HG03469 (cell line): ENCODE measurements at regions not wholly inside any gene's neighbourhood (a gene's known extent, or its start where the extent isn't known, plus 50 kb on each side); places are given as distances from the start of the nearest gene placed in this dataset.

ENCODE experiments used
- ATAC-seq: cut with Tn5 transposase; IDR thresholded peaks from one replicate; pipeline ENCODE4 v1.9.1; 2021; ENCODE audit warnings: mild to moderate bottlenecking, moderate library complexity, moderate number of reproducible peaks; ENCODE audit not compliant: unreplicated experiment

DNA sequence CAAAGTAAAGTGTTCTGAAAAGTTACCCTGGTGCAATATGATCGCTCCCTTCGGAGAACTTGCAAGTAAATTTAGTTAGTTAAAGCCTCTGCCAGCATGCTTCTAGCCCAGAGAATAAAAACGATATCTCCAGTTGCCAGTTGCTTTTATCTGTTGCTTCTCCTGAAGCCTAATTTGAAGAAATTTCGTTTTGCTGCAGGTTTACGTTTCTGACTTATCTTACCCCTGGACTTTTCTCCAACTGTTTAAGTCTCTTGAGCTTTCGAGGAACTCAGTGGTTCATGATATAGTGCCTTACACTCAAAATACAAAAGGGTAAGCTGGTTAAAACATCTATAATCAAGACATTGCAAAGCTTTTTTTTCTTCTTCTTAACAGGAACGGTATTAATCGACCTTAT lies 131.1 kb downstream of the FAM161A start:
- no peak for ATAC-seq

DNA sequence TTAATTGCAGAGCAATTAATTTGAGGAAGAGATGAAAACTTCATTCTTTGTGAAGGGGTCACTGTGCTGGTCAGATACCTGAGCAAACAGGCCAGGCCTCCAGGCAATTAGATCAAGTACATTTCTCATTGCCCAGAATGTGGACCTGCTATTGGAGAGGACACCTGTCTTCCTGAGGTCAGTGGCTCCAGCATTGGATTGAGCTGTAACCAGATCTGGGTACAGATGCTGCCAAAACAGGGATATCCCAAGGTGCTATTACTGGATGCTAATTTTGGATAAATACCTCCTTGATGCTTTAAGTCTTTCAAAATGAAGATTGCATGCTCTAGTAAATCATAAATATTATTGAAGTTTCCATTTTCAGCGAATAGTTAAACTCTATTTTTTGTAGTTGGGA lies 131.5 kb downstream of the FAM161A start:
- no peak for ATAC-seq

DNA sequence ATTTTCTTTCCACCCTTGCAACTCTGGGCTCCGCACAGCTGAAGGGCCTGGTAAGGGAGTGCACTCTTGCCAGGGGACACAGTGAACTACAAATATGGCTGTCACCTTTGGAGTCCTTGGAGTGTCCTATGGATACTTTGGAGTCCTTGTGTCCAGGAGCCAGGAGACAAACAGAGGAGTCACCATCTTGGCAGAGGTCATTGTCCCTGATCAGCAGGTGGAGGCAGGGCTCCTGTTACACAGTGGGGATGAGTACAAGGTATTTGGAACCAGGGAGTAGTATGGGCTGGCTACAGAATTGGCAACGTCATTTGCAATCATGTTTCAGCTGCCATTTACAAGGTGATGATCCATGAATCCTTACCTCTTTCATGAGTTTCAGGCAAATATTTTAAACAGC lies 132.5 kb downstream of the FAM161A start:
- no peak for ATAC-seq

DNA sequence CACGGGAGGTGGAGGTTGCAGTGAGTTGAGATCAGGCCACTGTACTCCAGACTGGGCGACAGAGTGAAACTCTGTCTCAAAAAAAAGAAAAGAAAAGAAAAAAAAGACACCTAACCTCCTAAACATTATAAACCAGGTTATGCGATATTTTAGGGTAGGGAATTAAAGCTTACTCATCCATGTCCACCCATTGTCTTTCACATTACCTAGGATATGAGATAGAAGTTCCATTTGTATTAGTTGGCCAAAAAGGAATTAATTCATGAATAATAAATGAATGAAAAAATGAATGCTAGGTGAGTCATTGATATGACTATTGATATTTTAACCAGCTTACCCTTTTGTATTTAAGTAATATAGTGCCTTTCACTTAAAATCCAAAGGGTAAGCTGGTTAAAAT lies 132.9 kb downstream of the FAM161A start:
- ATAC-seq, result no peak

DNA sequence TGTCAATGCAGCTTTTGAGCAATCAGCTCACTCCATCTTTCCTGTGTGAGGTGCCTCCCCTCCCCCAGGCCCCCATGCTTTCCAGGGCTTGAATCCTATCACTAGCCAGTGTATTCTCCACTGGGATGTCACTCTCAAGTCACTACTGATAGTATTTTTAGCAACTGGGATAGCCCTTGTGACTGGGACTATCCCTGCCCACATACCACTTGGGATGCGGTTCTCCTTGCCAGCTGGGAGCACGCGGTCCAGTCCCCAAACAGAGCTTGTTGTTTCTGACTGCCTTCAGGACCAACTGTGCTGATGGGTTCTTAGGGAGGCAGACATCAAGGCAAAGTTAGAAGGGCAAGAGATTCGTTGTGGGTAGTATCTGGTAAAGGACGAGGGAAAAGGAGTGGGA lies 134.9 kb downstream of the FAM161A start:
- ATAC-seq, result no peak

DNA sequence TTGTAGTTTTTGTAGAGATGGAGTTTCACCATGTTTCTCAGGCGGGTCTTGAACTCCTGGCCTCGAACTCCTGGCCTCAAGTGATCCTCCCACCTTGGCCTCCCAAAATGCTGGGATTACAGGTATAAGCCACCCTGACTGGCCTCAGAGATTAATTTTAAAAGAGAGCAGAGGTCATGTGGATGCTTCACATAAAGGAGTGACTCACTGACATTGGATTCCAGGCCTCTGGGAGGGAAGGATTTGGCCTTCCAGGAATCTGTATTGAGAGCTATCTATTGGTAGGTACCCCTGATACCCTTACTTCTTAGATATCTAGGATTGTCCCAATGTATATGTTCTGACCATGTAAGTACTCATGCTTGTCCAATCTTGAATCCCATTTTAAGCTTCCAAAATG lies 138.4 kb downstream of the FAM161A start:
- no peak for ATAC-seq

DNA sequence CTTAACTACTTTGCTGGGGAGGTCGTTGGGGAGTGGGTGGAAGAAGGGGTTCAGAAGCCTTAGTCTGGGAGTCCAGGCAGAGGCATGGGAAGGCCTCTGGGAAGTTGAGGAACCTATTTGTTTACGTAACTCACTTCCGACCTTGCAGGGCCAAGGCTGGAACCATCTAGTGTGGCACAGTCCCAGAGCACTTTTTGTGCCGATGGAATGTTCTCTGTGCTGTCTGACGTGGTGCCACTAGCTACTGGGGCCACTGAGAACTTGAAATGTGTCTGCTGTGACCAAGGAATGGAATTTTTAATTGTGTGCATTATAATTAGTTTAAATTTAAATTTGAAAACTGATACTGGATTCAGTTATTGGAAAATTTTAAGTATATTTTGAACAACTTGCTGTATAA lies 139.7 kb downstream of the FAM161A start:
- no peak for ATAC-seq

DNA sequence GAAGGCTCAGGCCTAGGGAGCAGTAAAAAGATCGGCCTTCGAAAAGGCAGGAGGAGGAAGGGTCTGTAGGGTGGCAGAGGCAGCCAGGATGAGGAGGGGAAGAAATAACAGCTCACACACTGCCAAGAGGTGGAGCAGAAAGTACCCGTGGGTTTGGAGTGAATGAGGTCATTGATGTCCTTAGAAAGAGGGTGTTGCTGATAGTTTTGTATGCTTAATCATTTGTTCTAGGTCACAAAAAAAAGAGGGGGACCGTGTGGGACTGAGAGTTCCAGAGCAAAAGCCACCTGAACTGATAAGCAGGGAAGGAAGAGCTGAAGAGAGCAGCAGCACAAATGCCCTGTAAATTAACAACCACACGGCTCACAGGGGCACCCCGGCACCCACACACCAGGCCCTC lies 140.4 kb downstream of the FAM161A start:
- ATAC-seq, result no peak

DNA sequence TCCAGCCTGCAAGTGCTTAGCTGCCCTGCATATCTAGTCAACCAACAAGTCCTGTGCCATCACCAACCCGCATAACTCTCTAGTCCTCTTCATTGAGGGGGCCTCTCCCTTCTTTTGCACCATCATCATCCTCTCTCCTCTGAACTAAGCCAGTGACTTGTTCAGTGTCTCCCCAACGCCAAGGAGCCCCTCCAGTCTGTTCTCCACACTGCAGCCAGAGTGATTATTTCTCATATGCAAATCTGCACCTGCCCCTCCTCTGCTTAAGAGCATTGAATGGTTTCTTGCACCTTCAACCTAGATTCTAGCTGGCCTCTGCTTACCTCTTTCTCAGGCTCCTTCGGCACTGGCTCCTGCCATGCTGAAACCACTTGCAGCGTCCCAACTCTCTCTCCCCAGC lies 141.8 kb downstream of the FAM161A start:
- no peak for ATAC-seq

DNA sequence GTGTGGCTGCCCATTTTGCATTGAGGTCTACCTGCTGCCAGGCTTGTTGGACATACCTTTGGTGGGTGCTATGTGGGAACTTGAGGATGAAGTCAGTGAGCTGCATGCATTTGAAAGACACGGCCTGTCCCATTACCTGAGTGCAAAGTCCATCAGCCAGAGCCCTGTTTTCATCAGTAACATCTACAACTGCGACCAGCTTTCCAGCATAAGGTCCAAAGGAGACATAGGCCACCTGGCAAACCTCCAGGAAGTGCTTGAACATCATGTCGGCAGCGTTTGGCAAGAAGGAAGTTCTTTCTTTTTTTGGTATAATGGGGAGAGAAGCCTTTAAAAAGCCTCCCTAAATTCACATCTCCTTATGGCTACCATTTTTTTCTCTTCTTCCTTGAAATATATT lies 143.1 kb downstream of the FAM161A start:
- ATAC-seq, result no peak

DNA sequence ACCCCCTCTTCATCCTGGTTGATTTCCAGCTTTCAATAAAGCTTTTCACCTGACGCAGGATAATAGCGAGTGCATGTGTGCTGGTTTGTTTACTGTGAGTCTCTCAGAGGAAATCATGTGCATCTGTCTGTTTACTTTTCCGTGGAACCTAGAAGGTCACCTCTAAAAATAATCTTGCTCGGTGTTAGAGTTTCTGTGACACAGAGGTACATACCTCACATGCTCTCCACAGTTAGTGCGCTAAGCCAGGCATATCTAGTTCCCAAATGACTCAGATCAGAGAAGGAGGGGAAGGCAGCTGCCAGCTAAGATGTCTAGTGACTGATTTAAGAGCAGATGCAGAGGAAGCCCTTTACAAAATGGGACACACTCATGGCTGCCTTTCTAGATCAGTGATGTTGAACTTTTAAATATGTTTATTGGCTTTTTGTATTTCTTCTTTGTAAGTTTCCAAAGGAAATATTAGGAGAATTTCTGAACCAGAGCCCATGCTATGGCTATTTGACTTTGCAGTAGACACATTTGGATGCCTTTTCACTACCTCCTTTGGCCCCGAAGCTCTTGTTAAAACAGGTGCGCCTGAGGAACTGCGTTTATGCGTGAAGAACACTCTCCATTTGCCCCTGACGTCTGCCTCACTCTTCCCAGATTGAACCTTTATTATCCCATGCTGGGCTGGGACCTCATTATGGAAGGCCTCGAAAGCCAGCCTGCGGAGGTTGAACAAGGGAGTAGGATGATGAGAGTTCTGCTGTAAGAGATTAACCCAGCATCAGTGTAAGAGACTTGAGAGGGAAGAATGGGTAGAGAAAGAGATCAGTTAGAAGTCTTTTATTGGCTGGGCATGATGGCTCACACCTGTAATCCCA lies 145.6 kb downstream of the FAM161A start:
- ATAC-seq, result peak; percentile 99

DNA sequence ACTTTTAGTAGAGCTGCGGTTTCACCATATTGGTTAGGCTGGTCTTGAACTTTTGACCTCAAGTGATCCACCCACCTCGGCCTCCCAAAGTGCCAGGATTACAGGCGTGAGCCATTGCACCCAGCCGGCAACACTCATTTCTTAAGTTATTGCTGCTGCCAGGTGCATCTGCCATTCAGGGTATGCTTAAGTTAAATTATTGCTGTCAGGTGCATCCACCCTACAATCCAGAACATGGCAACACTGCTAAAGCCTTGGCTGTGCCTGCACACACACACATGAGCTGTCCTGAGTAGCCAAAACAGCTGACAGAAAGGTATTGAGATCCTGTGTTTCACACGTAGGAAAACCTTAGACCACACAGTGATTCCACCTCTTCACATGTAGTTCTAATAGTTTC lies 148.2 kb downstream of the FAM161A start:
- ATAC-seq, result no peak

DNA sequence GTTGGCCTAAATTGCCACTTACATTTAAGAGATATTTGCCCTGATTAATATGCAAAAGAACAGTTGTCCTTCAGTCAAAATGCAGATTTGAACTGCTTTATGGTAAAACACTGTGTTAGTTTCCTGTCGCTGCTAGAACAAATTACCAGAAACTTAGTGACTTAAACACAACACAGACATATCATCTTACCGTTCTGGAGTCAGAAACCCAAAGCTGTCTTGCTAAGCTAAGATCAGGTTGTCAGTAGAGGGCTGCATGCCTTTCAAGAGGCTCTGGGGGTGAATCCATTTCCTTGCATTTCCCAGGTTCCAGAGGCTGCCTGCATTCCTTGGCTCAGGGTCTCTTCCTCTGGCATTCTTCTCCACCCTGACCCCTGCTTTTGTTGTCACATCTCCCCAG lies 149.5 kb downstream of the FAM161A start:
- ATAC-seq, result no peak

DNA sequence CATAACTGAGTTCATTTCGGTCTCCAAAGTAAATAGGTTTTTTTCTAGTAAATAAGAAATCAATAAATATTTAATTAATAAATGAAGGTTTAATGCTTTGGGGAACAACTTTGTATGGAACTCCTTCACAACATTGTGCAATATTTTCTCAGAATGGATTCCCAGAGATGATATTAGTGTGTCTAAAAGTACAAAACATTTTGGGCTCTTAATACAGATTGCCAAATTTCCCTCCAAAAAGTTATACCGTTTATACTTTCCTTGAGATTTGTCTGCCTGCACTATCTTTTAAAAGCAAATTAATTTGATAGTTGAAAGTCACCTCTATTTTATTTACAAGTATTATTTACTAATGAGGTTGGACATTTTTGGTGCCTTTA lies 151.8 kb downstream of the FAM161A start:
- no peak for ATAC-seq

DNA sequence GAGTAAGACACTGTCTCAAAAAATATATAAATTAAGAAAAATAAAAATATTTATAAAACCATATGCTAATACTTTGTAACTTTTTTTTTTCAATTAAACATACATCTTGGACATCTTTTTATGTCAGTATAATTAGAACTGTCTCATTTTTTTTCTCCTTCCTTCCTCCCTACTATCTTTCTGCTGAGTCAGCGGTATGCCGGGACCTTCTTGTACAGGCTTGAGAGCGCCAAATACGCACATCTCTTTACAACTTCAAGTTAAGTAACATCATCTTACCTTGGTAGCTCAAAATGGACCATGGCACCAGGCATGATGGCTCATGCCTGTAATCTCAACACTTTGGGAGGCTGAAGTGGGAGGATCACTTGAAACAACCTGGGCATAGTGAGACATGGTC lies 153.4 kb downstream of the FAM161A start:
- no peak for ATAC-seq

DNA sequence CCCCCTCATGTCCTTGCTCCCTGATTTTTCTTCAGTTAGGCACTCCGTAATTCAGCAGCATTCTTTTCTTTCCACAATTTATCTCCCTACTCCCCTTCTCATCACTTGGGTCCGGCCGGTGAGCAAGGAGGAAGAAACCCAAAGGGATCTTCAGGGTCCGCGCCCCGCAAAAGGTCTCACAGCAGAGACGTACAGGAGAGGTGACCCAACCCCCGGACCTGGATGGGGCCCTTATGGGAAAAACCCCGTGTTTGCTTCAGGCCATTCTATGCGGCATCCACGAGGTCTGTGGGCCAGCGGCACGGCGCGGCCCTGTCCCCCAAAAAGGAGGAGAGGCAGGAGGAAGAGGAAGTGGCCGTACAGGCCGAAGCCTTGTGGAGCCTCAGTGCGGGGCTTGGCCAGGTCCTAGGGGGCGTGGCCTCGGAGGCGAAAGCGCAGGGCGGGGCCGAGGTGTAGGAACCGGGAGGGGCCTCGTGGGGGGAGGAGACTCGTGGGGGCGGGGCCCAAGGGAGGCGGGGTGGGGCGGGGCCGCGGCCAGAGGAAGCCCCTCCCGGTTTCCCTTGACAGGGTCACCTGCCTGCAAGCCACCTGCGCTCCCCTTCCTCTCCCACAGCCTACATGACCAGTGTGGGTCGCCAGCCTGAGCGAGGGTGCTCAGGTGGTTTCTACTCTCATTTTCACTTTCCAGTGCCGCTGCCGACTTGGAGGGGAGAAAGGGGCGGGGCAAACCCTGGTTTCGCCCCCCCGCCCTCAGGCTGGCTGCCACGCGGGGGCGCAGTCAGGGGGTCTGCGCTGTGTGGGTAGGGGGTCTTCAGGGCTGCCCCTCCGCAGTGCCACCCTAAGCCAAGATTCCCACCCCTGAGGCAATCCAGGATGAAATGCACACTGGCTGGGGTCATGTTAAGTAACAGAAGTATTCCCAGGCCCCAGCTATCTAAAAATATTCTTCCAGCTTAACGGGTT lies 156.4 kb upstream of the XPO1 start:
- peak; percentile 82 for ATAC-seq

DNA sequence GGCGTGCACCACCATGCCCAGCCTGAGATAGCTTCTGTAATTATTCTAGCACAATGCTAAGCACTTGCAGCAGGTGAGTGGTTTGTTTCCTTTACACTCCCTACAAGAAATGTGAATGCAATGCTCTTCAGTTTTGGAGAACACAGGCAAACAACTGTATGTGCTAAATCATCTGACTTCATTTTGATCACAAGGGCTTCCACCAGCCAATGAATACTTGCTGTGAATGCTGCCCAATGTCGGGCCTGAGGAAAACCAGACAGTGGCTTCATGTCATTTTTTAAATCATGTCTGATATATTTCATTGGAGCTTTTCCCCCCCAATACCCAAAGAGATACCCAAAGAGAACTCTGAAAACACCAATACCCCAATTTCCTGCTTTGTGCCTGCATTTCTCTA lies 155.6 kb upstream of the XPO1 start:
- ATAC-seq, result no peak

DNA sequence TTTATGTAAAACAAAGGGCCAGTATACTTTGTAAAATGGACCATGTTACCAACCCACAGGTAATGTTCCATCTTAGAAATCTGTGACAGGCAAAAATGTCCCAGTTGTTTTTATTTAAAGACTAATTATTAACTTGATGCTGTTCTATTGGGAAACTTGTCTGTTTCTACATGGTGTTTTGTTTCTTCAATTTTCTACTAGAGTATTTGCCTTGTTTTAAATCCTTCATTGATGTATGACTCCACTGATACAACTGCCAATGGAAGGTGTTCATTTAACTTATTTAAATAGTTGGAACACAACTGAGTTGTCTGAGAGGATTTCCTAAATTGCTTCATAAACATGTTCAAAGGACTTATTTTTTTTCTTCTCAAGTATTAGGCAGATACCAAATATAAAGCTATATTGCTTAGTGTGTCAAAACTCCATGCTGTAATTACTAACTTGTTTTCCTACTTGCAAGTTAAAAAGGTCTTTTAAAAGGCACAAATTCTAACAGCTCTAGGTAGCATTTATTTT lies 152.0 kb upstream of the XPO1 start:
- ATAC-seq, result no peak

DNA sequence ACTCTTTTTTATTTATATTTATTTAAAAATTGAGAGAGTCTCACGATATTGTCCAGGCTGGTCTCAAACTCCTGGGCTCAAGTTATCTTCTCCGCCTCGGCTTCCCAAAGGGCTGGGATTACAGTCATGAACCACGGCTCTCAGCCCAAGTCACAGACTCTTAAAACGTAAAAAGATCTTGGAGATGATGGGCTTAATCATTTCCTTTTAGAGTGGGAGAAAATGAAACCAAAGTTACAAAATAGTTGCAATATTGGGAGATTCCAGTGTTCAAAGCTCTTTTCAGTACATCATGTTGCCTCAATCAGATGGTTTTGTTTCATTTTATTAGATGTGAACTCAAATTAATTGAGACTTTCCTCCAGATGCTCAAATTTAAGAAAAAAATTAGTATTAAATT lies 151.4 kb upstream of the XPO1 start:
- no peak for ATAC-seq

DNA sequence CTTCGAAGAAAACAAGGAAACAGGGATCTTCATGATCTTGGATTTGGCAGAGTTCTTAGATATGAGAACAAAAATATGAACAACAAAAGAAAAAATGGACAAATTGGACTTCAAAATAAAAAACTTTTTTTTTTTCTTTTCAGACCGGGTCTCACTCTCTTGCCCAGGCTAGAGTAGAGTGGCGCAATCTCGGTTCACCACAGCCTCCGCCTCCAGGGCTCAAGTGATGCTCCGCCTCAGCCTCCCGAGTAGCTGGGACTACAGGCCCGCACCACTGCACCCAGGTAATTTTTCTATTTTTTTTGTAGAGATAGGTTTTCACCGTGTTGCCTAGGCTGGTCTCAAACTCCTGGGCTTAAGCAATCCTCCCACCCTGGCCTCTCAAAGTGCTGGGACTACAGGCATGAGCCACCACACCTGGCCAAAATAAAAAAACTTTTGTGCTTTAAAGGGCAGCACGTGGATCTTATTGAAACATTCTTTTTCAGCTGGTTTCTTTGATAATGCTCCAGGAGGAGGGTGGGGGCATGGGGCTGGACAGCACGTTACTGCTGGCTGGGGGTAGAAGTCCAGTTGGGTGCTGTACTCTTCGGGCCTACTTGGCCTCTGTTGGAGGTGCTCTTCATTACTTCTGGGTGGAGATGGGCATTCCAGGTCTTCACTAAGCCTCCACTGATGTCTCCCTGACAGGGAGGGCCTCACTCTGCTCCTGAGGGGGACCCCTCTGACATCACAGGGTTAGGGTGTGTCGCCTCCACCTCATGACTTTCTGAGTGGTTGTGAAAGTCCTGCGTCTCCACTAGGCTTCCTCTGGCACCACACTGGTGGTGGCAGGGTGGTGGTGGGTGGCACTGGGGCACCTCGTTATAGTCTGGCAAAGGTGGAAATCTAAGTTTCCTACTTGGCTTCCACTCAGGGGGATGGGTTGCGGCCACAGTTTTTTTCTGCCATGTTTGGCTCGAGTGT lies 150.5 kb upstream of the XPO1 start:
- no peak for ATAC-seq

DNA sequence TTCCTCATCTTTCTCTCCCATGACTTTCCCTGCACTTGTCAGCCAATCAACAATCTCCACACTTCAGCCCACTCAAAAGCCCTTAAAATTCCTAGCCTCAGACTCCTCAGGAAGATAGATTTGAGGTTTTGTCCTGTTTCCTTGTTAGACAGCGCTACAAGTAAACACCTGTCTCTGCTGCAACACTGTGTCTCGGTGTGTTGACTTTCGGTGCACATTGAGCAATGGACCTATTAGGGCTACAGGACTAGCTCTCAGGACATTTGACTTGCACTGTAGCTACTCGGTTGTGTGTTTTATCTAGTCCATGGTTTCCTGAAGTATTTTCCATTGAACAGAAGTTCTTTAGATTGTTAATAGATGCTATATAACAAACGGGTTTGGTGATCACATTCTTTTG lies 140.9 kb upstream of the XPO1 start:
- no peak for ATAC-seq
